ENCODE measurements at regions not wholly inside any gene's neighbourhood (a gene's known extent, or its start where the extent isn't known, plus 50 kb on each side); places are given as distances from the start of the nearest gene placed in this dataset.
"Not testable (repeated sequence)": the region's sequence is repeated elsewhere in the genome, so short reads cannot be mapped to it uniquely, and the experiment has no call there.

DNA sequence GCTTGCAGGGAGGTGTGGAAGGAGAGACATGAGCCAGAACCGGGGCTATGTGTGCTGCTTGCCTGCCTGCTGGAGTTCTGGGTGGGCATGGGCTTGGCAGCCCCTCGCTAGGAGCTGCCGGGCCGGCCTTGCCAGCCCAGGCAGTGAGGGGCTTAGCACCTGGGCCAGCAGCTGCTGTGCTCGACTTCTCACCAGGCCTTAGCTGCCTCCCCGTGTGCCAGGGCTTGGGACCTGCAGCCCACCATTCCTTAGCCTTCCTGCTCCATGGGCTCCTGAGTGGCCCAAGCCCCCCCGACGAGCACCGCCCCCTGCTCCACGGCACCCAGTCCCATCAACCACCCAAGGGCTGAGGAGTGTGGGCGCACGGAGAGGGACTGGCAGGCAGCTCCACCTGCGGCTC, 111.3 kb downstream of the OTOP1 start:
- TF ChIP-seq, protein P1, sequence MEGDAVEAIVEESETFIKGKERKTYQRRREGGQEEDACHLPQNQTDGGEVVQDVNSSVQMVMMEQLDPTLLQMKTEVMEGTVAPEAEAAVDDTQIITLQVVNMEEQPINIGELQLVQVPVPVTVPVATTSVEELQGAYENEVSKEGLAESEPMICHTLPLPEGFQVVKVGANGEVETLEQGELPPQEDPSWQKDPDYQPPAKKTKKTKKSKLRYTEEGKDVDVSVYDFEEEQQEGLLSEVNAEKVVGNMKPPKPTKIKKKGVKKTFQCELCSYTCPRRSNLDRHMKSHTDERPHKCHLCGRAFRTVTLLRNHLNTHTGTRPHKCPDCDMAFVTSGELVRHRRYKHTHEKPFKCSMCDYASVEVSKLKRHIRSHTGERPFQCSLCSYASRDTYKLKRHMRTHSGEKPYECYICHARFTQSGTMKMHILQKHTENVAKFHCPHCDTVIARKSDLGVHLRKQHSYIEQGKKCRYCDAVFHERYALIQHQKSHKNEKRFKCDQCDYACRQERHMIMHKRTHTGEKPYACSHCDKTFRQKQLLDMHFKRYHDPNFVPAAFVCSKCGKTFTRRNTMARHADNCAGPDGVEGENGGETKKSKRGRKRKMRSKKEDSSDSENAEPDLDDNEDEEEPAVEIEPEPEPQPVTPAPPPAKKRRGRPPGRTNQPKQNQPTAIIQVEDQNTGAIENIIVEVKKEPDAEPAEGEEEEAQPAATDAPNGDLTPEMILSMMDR (conservative IDR thresholded peaks at IDR 0.05; ENCODE audit: low read length) = not testable (repeated sequence)
- not testable (repeated sequence) for TF ChIP-seq EZH2phosphoT487 (IDR thresholded peaks at IDR 0.05; ENCODE audit: borderline replicate concordance, low read depth, low read length)

Data from OCI-LY7 (cell line).